Activated naive CD8-positive, alpha-beta T cell (primary cell): ENCODE measurements at regions not wholly inside any gene's neighbourhood (a gene's known extent, or its start where the extent isn't known, plus 50 kb on each side); places are given as distances from the start of the nearest gene placed in this dataset.

ENCODE experiments used
- H3K27ac Mint-ChIP-seq: one replicate; pipeline ENCODE4 v1.8.0; 2021; ENCODE audit warnings: mixed read lengths
- H3K27me3 Mint-ChIP-seq: one replicate; pipeline ENCODE4 v1.8.0; 2021; ENCODE audit warnings: mixed read lengths
- H3K36me3 Mint-ChIP-seq: one replicate; pipeline ENCODE4 v1.8.0; 2021; ENCODE audit warnings: mixed read lengths
- H3K4me1 Mint-ChIP-seq: one replicate; pipeline ENCODE4 v1.8.0; 2021; ENCODE audit warnings: low read depth, mixed read lengths
- H3K4me3 Mint-ChIP-seq: one replicate; pipeline ENCODE4 v1.8.0; 2021; ENCODE audit warnings: mild to moderate bottlenecking, mixed read lengths
- H3K9me3 Mint-ChIP-seq: one replicate; pipeline ENCODE4 v1.8.0; 2021; ENCODE audit warnings: low read depth, mixed read lengths

DNA sequence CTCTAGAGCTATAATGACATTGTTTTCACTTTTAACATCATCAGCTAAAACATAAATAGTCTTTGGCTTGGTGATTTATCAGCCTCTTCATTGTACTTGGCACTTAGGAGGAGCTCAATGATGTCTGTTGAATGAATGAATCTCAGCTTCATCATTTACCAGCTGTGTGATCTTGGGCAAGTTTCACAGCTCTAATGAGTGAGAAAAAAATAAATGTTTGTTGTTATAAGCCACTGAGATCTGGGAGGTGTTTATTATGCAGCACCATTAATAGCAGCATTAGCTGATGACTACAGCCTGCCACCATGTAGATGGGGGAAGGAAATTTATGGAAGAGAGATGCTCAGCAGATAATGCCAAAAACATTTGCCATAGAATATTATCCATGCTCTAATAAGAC lies 63.6 kb upstream of the C1QTNF7 start:
- H3K9me3 Mint-ChIP-seq, result no peaks in the 10 kb centered on the region
- no peaks in the 10 kb centered on the region for H3K27me3 Mint-ChIP-seq
- H3K4me3 Mint-ChIP-seq, result no peak overlapping the region
- no peaks in the 10 kb centered on the region for H3K36me3 Mint-ChIP-seq
- peaks cover 6% of the 10 kb centered on the region for H3K4me1 Mint-ChIP-seq
- no peak overlapping the region for H3K27ac Mint-ChIP-seq

DNA sequence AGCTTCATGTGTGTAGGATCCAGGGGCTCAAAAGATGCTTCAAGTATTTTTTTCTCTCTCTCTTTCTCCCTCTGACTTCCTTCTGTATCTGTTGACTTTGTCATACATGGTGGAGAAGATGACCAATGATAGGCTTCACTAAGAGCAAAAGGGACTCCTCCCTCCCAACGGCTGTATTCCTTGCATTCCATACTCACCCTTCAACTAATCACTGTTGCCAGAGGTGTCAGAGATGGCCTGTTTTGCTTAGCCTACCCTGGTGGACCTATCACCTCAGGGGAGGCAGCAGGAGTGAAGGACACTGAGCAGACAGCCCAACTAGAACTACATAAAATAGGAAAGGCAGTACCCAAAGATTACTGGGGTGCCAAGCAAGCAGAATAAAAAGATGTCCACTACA lies 62.2 kb upstream of the C1QTNF7 start:
- H3K9me3 Mint-ChIP-seq, result no peaks in the 10 kb centered on the region

DNA sequence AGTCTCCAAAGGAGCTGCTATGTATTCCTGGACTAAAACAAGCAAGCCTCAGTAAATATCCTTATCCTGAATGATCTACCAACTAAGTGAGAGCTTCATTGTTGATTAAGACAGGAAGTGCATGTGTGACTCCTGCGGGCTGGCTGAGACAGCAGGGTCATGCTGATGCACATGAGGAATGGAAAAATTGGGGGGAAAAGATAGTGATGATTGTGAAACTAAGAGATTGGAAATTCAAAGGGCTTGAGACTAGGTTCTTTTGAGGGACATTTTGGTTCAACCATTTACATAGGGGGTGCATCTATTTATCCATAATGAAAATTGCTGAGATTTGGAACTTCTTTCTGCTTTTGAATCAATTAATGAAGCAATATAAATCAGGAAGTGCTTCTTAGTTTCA lies 61.1 kb upstream of the C1QTNF7 start:
- no peaks in the 10 kb centered on the region for H3K9me3 Mint-ChIP-seq
- no peak overlapping the region for H3K4me3 Mint-ChIP-seq
- no peak overlapping the region for H3K27ac Mint-ChIP-seq
- H3K27me3 Mint-ChIP-seq, result no peaks in the 10 kb centered on the region
- peaks cover 6% of the 10 kb centered on the region for H3K4me1 Mint-ChIP-seq
- H3K36me3 Mint-ChIP-seq, result no peaks in the 10 kb centered on the region

More for the DNA sequence above, 62.2 kb upstream of the C1QTNF7 start:
- Mint-ChIP-seq H3K27ac (no peak overlapping the region), H3K36me3 (no peaks in the 10 kb centered on the region), H3K4me3 (no peak overlapping the region), H3K27me3 (no peaks in the 10 kb centered on the region), H3K4me1 (peaks cover 6% of the 10 kb centered on the region)

DNA sequence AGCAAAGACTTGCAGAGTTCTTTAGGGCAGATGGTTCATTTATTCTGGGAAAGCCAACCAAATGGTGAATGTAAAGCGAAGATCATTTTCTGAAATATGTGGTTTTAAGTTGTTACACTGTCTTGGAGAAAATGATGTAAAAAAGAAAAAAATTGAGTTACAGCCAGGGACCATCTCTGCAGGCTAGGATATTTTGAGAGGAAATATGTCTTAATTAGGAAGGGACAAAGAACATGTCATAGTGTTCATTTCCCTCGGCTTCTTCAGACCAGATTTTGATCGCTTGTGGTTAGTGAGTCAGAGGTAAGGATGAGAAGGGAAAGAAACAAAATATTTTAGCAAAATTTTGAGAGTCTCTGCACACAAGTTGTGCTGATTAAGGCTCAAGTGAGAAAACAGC lies 59.0 kb upstream of the C1QTNF7 start:
- no peak overlapping the region for H3K4me3 Mint-ChIP-seq
- no peak overlapping the region for H3K27ac Mint-ChIP-seq
- no peaks in the 10 kb centered on the region for H3K36me3 Mint-ChIP-seq
- H3K9me3 Mint-ChIP-seq, result no peaks in the 10 kb centered on the region
- H3K4me1 Mint-ChIP-seq, result peaks cover 6% of the 10 kb centered on the region
- no peaks in the 10 kb centered on the region for H3K27me3 Mint-ChIP-seq

DNA sequence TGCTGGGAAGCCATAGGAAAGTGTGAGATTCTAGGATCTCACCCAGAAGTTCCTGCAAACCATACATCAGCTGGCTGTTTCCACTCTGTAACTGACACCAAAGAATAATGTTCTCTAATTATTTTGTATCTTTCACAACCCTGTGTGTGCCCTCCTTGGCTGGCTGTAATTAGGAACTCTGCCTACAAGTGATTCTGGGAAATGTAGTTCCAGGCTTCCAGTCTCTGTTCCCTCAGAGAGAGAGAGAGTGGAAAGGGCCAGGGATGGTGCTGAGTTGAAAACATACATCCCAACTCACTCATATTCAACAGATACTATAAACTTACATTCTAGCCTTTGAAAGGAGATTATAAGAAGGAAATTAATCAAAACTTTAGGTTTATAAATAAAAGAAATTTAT lies 57.5 kb upstream of the C1QTNF7 start:
- Mint-ChIP-seq H3K27me3 (no peaks in the 10 kb centered on the region), H3K4me1 (peaks cover 10% of the 10 kb centered on the region), H3K4me3 (no peak overlapping the region), H3K27ac (no peak overlapping the region), H3K36me3 (no peaks in the 10 kb centered on the region), H3K9me3 (no peaks in the 10 kb centered on the region)

DNA sequence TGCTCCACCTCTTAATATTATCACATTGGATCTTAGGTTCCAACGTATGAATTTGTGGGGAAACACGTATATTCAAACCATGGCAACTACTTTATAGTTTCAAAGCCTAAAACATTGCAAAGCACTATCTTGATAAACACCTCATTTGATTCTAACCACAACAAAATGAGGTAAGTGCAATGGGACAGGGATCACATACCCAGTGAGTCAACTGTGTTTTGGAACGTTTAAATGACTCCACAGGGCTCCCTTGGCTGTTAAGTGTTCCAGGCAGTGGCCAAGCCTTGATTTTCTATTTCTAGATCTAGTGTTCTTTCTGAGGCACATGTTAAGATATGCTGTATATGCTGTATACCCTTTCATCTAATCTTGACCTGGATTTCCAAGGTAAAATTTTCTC lies 54.5 kb upstream of the C1QTNF7 start:
- H3K4me3 Mint-ChIP-seq, result no peak overlapping the region
- H3K27ac Mint-ChIP-seq, result no peak overlapping the region
- no peaks in the 10 kb centered on the region for H3K27me3 Mint-ChIP-seq
- H3K9me3 Mint-ChIP-seq, result no peaks in the 10 kb centered on the region
- no peaks in the 10 kb centered on the region for H3K36me3 Mint-ChIP-seq
- H3K4me1 Mint-ChIP-seq, result peaks cover 20% of the 10 kb centered on the region

DNA sequence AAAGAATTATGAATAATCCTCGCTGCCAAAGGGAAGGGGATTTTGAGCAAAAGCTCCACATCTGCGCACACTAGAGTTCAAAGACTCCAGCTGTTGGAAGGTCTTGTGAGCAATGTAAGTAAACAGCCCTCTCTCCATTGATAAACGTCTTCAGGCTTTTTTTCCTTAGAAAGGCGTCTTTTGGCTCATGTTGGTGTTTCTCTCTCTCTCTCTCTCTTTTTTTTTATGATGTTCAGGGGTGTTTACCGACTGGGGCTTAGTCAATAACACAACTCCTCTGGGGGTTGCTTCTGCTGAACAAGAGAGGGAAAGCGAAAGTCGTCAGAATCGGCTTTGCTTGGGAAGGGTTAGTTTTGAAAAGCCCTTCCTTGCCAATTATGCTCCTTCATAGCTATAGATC lies 53.2 kb upstream of the C1QTNF7 start:
- Mint-ChIP-seq H3K27ac (no peak overlapping the region), H3K36me3 (no peaks in the 10 kb centered on the region), H3K4me1 (peaks cover 20% of the 10 kb centered on the region), H3K9me3 (no peaks in the 10 kb centered on the region), H3K27me3 (no peaks in the 10 kb centered on the region), H3K4me3 (no peak overlapping the region)

DNA sequence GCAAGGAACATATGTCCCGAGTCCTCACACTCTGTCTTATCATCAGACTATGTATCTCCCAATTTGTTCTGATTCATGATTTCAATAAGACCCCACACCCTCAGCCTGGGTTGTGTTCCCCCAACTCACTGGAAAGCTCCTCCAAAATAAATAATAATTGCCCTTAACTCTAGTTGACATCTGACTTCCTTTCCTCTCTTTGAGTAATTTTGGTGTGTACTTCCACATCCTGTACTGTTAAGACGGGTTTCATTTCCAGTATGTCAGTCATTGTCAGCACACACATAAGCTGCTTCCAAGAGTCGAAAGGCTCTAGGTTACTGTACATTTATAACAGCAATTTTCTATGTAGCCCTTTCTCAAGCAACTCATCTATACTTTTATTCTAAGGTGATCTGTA lies 52.2 kb upstream of the C1QTNF7 start:
- peaks cover 20% of the 10 kb centered on the region for H3K4me1 Mint-ChIP-seq
- H3K9me3 Mint-ChIP-seq, result no peaks in the 10 kb centered on the region
- H3K4me3 Mint-ChIP-seq, result no peak overlapping the region
- no peaks in the 10 kb centered on the region for H3K36me3 Mint-ChIP-seq
- H3K27me3 Mint-ChIP-seq, result no peaks in the 10 kb centered on the region
- peak overlapping the region; percentile 52 for H3K27ac Mint-ChIP-seq

DNA sequence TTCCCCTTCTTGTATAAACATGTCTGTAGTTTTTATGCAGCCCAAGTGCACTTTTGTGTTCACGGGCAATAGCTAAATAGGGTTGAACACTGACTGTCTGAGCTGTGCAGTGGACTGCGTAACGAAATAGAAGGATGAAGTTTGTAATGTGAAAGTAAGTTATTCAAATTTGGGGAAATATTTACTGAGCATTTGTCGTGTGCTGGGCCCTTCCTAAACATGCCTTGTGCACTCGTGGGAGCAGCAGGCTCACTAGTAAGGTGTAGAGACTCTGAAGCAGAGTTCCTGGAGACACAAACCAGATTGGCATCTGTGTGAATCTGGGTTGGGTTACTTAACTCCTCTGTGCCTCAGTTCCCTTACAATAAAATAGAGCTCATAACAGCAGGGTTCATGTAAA lies 51.7 kb upstream of the C1QTNF7 start:
- H3K4me1 Mint-ChIP-seq, result peaks cover 20% of the 10 kb centered on the region
- H3K4me3 Mint-ChIP-seq, result no peak overlapping the region
- H3K27ac Mint-ChIP-seq, result no peak overlapping the region
- H3K36me3 Mint-ChIP-seq, result no peaks in the 10 kb centered on the region
- H3K9me3 Mint-ChIP-seq, result no peaks in the 10 kb centered on the region
- H3K27me3 Mint-ChIP-seq, result no peaks in the 10 kb centered on the region

DNA sequence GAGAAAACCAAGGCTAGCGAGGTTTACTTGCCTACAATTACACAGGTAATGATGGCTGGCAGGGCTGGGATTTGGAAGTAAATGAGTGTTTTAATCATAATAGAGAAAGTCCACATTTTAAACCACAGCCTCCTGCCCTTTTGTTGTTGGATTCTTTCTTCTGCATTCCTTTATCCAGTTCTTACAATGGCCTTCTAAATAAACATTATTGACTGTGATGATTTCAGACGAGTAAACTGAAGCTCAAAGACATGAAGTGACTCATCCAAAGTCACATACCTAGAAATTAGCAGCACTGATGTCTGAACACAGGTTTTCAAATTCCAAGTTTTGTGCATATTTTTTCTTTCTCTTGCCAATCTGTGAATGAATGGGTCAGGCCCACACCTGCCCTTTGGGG lies 51.2 kb upstream of the C1QTNF7 start:
- Mint-ChIP-seq H3K36me3 (peaks cover under 1% of the 10 kb centered on the region), H3K27me3 (no peaks in the 10 kb centered on the region), H3K4me1 (peaks cover 20% of the 10 kb centered on the region), H3K27ac (no peak overlapping the region), H3K9me3 (no peaks in the 10 kb centered on the region), H3K4me3 (no peak overlapping the region)
